ENCODE measurements at regions not wholly inside any gene's neighbourhood (a gene's known extent, or its start where the extent isn't known, plus 50 kb on each side); places are given as distances from the start of the nearest gene placed in this dataset.

GRCh38 chr5:68757006-68757405 is 336.8 kb upstream of the SLC30A5 start:
- TF ChIP-seq CTCF (IDR thresholded peaks at IDR 0.05; ENCODE audit: low read depth, low read length, missing control alignments) = no peak
- DNase-seq (ENCODE audit: extremely low read depth, low read depth) = no peak
- H3K4me3 ChIP-seq (replicated peaks; ENCODE audit: low read depth, low read length) = no peak overlapping the region

GRCh38 chr5:68757626-68758212 is 336.1 kb upstream of the SLC30A5 start:
- H3K4me3 ChIP-seq (replicated peaks; ENCODE audit: low read depth, low read length) = no peak overlapping the region
- no peak for DNase-seq (ENCODE audit: extremely low read depth, low read depth)
- TF ChIP-seq CTCF (IDR thresholded peaks at IDR 0.05; ENCODE audit: low read depth, low read length, missing control alignments) = no peak

- no peak for DNase-seq (ENCODE audit: extremely low read depth, low read depth)
These were observed 334.2 kb upstream of the SLC30A5 start for GRCh38 chr5:68759593-68759992.

GRCh38 chr5:68762201-68762600 is 331.6 kb upstream of the SLC30A5 start:
- no peak overlapping the region for H3K4me3 ChIP-seq (replicated peaks; ENCODE audit: low read depth, low read length)
- DNase-seq (ENCODE audit: extremely low read depth, low read depth) = no peak
- no peak for TF ChIP-seq CTCF (IDR thresholded peaks at IDR 0.05; ENCODE audit: low read depth, low read length, missing control alignments)

More at GRCh38 chr5:68759593-68759992, 334.2 kb upstream of the SLC30A5 start:
- no peak overlapping the region for H3K4me3 ChIP-seq (replicated peaks; ENCODE audit: low read depth, low read length)
- TF ChIP-seq CTCF (IDR thresholded peaks at IDR 0.05; ENCODE audit: low read depth, low read length, missing control alignments) = no peak

GRCh38 chr5:68766952-68767464 is 326.8 kb upstream of the SLC30A5 start:
- TF ChIP-seq CTCF (IDR thresholded peaks at IDR 0.05; ENCODE audit: low read depth, low read length, missing control alignments) = no peak
- DNase-seq (ENCODE audit: extremely low read depth, low read depth) = no peak
- H3K4me3 ChIP-seq (replicated peaks; ENCODE audit: low read depth, low read length) = no peak overlapping the region

- TF ChIP-seq CTCF (IDR thresholded peaks at IDR 0.05; ENCODE audit: low read depth, low read length, missing control alignments) = no peak
- no peak for DNase-seq (ENCODE audit: extremely low read depth, low read depth)
- H3K4me3 ChIP-seq (replicated peaks; ENCODE audit: low read depth, low read length) = no peak overlapping the region
These were observed 323.3 kb upstream of the SLC30A5 start for GRCh38 chr5:68770551-68770950.

- TF ChIP-seq CTCF (IDR thresholded peaks at IDR 0.05; ENCODE audit: low read depth, low read length, missing control alignments) = no peak
- no peak for DNase-seq (ENCODE audit: extremely low read depth, low read depth)
- no peak overlapping the region for H3K4me3 ChIP-seq (replicated peaks; ENCODE audit: low read depth, low read length)
These were observed 322.6 kb upstream of the SLC30A5 start for GRCh38 chr5:68771221-68771620.

Measured in HFF-Myc (cell line).